DOHH2 (cell line): ENCODE measurements at regions not wholly inside any gene's neighbourhood (a gene's known extent, or its start where the extent isn't known, plus 50 kb on each side); places are given as distances from the start of the nearest gene placed in this dataset.
A peak's percentile ranks its signal among the peaks of the same experiment; 100 is the strongest.
"Not testable (repeated sequence)": the region's sequence is repeated elsewhere in the genome, so short reads cannot be mapped to it uniquely, and the experiment has no call there.

Experiments
- H3F3A ChIP-seq: fragments of 200-600 bp; sonication (generic), shearing (Covaris generic); 2 replicates; pipeline ENCODE4 v1.6.0; 2016; ENCODE audit warnings: antibody characterized with exemption, mild to moderate bottlenecking; ENCODE audit not compliant: control insufficient read depth, insufficient read depth
- H3K27ac ChIP-seq: fragments of 200-600 bp; sonication (generic); 2 replicates; pipeline ENCODE4 v1.5.1; 2014; ENCODE audit warnings: low read depth, mild to moderate bottlenecking, low read length, moderate library complexity
- H3K27me3 ChIP-seq: fragments of 200-600 bp; sonication (generic); 2 replicates; pipeline ENCODE4 v1.6.1; 2014; ENCODE audit warnings: mild to moderate bottlenecking, low read length, mixed read lengths; ENCODE audit not compliant: control insufficient read depth
- H3K36me3 ChIP-seq: fragments of 200-600 bp; sonication (generic); 2 replicates; pipeline ENCODE4 v1.6.1; 2014; ENCODE audit warnings: mild to moderate bottlenecking, low read length, moderate library complexity, mixed read lengths; ENCODE audit not compliant: control insufficient read depth
- H3K4me1 ChIP-seq: fragments of 200-600 bp; sonication (generic); 2 replicates; pipeline ENCODE4 v1.6.1; 2014; ENCODE audit warnings: mild to moderate bottlenecking, low read length, mixed read lengths; ENCODE audit not compliant: control insufficient read depth
- H3K4me2 ChIP-seq: fragments of 200-600 bp; sonication (generic); 2 replicates; pipeline ENCODE4 v1.6.0; 2014; ENCODE audit warnings: mild to moderate bottlenecking, low read length, moderate library complexity
- H3K4me3 ChIP-seq: fragments of 200-600 bp; sonication (generic); 2 replicates; pipeline ENCODE4 v1.5.1; 2014; ENCODE audit warnings: mild to moderate bottlenecking, low read length, mixed read lengths
- H3K79me2 ChIP-seq: fragments of 200-600 bp; sonication (generic); 2 replicates; pipeline ENCODE4 v1.6.1; 2014; ENCODE audit warnings: mild to moderate bottlenecking, low read length, mixed read lengths; ENCODE audit not compliant: control insufficient read depth
- H3K9me2 ChIP-seq: fragments of 200-600 bp; sonication (generic); replicated peaks from 2 replicates; pipeline ENCODE4 v1.6.1; 2014; ENCODE audit warnings: mild to moderate bottlenecking, low read length, mixed read lengths; ENCODE audit not compliant: control insufficient read depth
- H3K9me3 ChIP-seq: fragments of 200-600 bp; sonication (generic); 2 replicates; pipeline ENCODE4 v1.6.1; 2014; ENCODE audit warnings: antibody characterized with exemption, low read length, mixed read lengths; ENCODE audit not compliant: control insufficient read depth, insufficient read depth
- H4K20me1 ChIP-seq: fragments of 200-600 bp; sonication (generic); 2 replicates; pipeline ENCODE4 v1.6.0; 2014; ENCODE audit warnings: low read depth, mild to moderate bottlenecking, antibody characterized with exemption, low read length, moderate library complexity; ENCODE audit not compliant: control insufficient read depth, insufficient read depth
- EZH2phosphoT487 ChIP-seq: fragments of 200-600 bp; sonication (generic); IDR thresholded peaks from 2 replicates; pipeline ENCODE4 v1.6.1; 2017; ENCODE audit warnings: borderline replicate concordance, mild to moderate bottlenecking, antibody characterized with exemption, low read length, moderate library complexity, mixed read lengths
- TF ChIP-seq, protein P1 (sequence below): fragments of 200-600 bp; sonication (generic); IDR thresholded peaks from one replicate; pipeline ENCODE4 v1.5.1; 2014; ENCODE audit warnings: antibody characterized with exemption, mild to moderate bottlenecking, low read depth, low read length; ENCODE audit not compliant: poor library complexity, severe bottlenecking

DNA sequence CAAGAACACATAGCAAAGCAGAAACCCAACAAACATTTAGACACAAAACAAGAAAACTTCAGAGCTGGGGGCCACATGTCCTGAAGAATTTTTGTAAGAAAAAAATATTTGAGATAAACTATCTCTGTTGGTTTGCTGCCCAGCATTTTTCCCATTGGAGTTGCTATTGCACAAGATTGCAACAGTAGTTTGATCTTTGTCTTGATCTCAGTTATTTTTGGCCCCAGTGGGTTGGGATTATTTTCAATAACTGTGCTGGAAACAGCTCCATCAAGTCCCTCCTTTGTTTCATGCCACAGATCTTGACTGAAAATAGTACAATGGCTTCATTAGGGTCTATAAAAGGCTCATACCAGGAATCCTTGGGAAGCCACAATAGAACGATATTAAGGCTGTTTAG is 103.8 kb upstream of the RAI2 start:
- H3K36me3 ChIP-seq = no peaks in the 10 kb centered on the region
- H3K27me3 ChIP-seq = no peaks in the 10 kb centered on the region
- H3K9me3 ChIP-seq = no peaks in the 10 kb centered on the region
- H3K4me2 ChIP-seq = no peak overlapping the region
- H3K27ac ChIP-seq = no peak overlapping the region
- no peaks in the 10 kb centered on the region for H3K9me2 ChIP-seq
- H4K20me1 ChIP-seq = no peaks in the 10 kb centered on the region
- H3F3A ChIP-seq = no peaks in the 10 kb centered on the region
- H3K79me2 ChIP-seq = no peaks in the 10 kb centered on the region
- no peak overlapping the region for H3K4me3 ChIP-seq
- no peaks in the 10 kb centered on the region for H3K4me1 ChIP-seq
- TF ChIP-seq, protein P1, sequence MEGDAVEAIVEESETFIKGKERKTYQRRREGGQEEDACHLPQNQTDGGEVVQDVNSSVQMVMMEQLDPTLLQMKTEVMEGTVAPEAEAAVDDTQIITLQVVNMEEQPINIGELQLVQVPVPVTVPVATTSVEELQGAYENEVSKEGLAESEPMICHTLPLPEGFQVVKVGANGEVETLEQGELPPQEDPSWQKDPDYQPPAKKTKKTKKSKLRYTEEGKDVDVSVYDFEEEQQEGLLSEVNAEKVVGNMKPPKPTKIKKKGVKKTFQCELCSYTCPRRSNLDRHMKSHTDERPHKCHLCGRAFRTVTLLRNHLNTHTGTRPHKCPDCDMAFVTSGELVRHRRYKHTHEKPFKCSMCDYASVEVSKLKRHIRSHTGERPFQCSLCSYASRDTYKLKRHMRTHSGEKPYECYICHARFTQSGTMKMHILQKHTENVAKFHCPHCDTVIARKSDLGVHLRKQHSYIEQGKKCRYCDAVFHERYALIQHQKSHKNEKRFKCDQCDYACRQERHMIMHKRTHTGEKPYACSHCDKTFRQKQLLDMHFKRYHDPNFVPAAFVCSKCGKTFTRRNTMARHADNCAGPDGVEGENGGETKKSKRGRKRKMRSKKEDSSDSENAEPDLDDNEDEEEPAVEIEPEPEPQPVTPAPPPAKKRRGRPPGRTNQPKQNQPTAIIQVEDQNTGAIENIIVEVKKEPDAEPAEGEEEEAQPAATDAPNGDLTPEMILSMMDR = no peak
- no peak for TF ChIP-seq EZH2phosphoT487

DNA sequence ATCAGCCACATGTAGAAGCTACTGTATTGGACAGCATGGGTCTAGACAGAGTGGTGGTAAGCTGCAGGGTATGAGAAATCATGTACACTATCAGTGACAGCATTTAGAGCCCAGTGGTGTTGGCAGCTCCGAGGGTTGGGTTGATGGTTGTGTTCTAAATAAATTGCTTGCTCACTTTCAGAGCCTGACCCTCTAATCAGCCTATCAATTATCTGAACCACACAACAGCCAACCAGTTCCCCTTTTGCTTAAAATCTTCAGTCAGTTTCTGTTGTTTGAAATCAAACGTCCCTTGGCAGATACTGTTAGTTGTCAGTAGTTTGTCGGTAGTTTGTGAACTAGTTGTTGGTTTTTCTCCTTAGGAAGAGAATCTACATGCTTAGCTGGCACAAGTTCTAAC is 99.8 kb upstream of the RAI2 start:
- TF ChIP-seq, protein P1 = no peak
- TF ChIP-seq EZH2phosphoT487 = no peak
- Histone ChIP-seq H3K27ac (no peak overlapping the region), H3K4me1 (no peaks in the 10 kb centered on the region), H4K20me1 (no peaks in the 10 kb centered on the region), H3K36me3 (no peaks in the 10 kb centered on the region), H3K79me2 (no peaks in the 10 kb centered on the region), H3K4me2 (no peak overlapping the region), H3F3A (no peaks in the 10 kb centered on the region), H3K9me2 (no peaks in the 10 kb centered on the region), H3K4me3 (no peak overlapping the region), H3K27me3 (no peaks in the 10 kb centered on the region), H3K9me3 (no peaks in the 10 kb centered on the region)

DNA sequence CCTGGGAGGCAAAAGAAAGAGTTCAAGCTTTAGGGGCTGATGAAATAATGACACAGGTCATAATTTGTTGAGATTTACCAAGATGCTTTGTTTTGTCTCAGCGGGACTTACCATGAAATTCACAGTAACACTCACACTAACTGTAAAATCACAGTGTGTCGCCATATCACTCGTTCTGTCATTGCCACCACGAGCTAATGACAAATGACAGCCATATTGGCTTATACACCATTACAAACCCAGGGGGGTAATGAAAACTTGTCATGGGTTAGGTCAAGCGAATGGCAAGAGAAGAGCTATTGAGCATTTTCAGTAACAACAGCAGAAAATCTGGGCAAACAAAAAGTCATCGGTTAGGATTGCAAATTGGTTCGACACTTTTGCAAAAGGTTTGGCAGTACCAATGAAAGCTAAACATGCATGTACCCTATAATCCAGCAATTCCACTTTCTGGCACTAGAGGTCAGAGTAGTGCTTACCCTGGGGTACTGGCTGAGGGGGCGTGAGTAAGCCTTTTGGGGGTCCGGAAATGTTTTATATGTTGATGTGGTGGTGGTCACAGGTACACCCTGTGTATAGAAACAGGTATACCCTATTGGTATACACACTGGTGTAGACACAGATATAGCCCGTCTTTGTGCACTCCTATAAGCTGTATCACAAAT is 83.9 kb upstream of the RAI2 start:
- Histone ChIP-seq H3K4me1 (no peaks in the 10 kb centered on the region), H3F3A (no peaks in the 10 kb centered on the region), H3K4me3 (no peak overlapping the region), H3K36me3 (no peaks in the 10 kb centered on the region), H3K4me2 (no peak overlapping the region), H3K9me2 (no peaks in the 10 kb centered on the region), H3K27ac (no peak overlapping the region), H3K27me3 (no peaks in the 10 kb centered on the region), H3K79me2 (no peaks in the 10 kb centered on the region), H4K20me1 (no peaks in the 10 kb centered on the region), H3K9me3 (no peaks in the 10 kb centered on the region)
- no peak for TF ChIP-seq EZH2phosphoT487
- TF ChIP-seq, protein P1 = peak; percentile 59

DNA sequence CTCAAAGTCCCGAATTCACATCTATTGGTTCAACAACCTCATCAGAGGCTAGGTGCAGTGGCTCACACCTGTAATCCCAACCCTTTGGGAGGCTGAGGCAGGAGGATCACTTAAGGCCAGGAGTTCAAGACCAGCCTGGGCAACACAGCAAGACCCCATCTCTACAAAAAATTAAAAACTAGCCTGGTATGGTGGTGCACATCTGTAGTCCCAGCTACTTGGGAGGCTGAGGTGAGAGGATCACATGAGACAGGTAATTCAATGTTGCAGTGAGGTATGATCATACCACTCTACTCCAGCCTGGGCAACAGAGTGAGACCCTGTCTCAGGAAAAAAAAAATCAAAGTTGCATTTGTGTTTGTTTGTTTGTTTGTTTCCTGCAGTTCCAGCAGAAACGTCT is 80.1 kb upstream of the RAI2 start:
- not testable (repeated sequence) for H3K4me3 ChIP-seq, H3K4me2 ChIP-seq, H3K9me3 ChIP-seq, H3K9me2 ChIP-seq, H3K27ac ChIP-seq, H3K4me1 ChIP-seq, H3K79me2 ChIP-seq, H4K20me1 ChIP-seq, H3K36me3 ChIP-seq, H3K27me3 ChIP-seq, H3F3A ChIP-seq
